Uterus (tissue), 2 donors: ENCODE measurements at regions not wholly inside any gene's neighbourhood (a gene's known extent, or its start where the extent isn't known, plus 50 kb on each side); places are given as distances from the start of the nearest gene placed in this dataset.
"Not testable (repeated sequence)": the region's sequence is repeated elsewhere in the genome, so short reads cannot be mapped to it uniquely, and the experiment has no call there.

Experiments
- POLR2A ChIP-seq, 2 donors: fragments of 450-650 bp; IDR thresholded peaks; one replicate each; pipeline ENCODE4 v1.6.1; 2016; ENCODE audit warnings: antibody characterized with exemption in 2 of 2, mild to moderate bottlenecking in 1 of 2, moderate library complexity in 1 of 2
- TF ChIP-seq, protein P1 (sequence below), 4 experiments: fragments of 200-600 bp in 2 of 4; fragments of 450-650 bp in 2 of 4; sonication (generic) in 2 of 4; IDR thresholded peaks; one replicate each; pipeline ENCODE4 v1.5.1; 2016 to 2019; ENCODE audit warnings: antibody characterized with exemption in 4 of 4, mild to moderate bottlenecking in 2 of 4, moderate library complexity in 1 of 4

- TF ChIP-seq, protein P1, sequence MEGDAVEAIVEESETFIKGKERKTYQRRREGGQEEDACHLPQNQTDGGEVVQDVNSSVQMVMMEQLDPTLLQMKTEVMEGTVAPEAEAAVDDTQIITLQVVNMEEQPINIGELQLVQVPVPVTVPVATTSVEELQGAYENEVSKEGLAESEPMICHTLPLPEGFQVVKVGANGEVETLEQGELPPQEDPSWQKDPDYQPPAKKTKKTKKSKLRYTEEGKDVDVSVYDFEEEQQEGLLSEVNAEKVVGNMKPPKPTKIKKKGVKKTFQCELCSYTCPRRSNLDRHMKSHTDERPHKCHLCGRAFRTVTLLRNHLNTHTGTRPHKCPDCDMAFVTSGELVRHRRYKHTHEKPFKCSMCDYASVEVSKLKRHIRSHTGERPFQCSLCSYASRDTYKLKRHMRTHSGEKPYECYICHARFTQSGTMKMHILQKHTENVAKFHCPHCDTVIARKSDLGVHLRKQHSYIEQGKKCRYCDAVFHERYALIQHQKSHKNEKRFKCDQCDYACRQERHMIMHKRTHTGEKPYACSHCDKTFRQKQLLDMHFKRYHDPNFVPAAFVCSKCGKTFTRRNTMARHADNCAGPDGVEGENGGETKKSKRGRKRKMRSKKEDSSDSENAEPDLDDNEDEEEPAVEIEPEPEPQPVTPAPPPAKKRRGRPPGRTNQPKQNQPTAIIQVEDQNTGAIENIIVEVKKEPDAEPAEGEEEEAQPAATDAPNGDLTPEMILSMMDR (IDR thresholded peaks at IDR 0.05): not testable (repeated sequence)
- not testable (repeated sequence) for TF ChIP-seq POLR2A (IDR thresholded peaks at IDR 0.05)
These were observed 183.6 kb downstream of the TBC1D2B start for GRCh38 chr15:77893671-77894640.
